NCI-H1930 (cell line): ENCODE measurements at regions not wholly inside any gene's neighbourhood (a gene's known extent, or its start where the extent isn't known, plus 50 kb on each side); places are given as distances from the start of the nearest gene placed in this dataset.

Experiments used
- DNase-seq, 2 experiments: peaks; one replicate each; lab custom pipeline; 2025; lab: John Stamatoyannopoulos, UW

GRCh38 chr2:239467956-239468490, 67.2 kb upstream of the HDAC4 start:
- DNase-seq, result no peak

DNA sequence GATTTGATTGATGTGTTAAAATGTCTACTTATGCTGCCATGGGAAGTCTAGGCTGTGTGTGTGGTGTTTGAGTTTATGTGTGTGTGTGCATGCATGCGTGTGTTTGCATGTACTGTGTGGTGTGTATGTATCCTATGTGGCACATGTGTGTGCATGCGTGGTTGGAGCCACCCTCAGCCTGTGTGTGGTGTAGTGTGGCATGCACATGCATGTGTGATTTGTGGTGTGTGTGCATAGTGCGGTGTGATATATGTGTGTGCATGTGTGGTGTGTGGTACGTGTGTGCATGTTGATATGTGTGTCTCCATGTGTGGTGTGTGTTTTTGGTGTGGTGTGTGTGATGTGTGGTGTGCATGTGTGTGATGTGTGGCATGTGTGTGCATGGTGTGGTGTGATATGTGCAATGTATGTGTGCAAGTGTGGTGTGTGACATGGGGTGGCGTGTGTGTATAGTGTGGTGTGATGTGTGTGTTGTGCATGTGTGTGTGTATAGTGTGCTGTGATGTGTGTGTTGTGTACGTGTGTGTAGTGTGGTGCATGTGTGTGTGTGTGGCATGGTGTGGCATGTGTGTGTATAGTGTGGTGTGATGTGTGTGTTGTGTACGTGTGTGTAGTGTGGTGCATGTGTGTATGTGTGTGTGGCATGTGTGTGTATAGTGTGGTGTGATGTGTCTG, 66.6 kb upstream of the HDAC4 start:
- no peak for DNase-seq

GRCh38 chr2:239466755-239467271, 66.0 kb upstream of the HDAC4 start:
- no peak for DNase-seq

DNA sequence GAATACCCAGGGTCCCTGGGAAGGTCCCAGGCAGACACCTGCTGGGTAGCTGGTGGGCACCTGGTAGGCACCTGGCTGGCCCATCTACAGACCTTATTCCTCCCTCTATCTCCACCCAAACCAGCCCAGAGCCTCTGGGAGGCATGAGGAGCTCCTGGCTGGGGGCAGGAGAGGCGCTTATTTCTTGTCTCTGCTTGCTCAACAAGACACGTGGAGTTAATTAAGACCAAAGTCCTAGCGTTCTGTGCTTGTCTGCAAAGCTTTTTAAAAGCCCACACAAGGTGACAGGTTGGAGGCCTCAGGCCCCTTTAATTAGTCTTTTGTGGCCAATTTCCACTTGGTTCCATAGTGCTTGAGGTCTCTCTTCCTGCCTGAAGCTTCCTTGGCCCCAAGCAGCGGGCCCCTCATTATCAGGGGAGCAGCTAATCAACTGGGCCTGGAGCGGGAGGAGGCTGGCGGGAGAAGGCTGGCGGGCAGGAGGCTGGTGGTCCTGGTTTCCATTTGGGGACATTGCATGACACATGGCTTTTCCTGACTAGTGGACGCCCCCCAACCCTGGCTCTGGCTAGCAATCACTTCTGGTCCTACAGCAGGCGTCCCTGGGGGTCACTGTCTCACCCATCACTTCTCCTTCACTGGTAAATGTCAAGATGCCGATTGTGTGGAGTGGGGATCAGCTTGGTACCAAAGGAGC, 65.4 kb upstream of the HDAC4 start:
- DNase-seq, result no peak

DNA sequence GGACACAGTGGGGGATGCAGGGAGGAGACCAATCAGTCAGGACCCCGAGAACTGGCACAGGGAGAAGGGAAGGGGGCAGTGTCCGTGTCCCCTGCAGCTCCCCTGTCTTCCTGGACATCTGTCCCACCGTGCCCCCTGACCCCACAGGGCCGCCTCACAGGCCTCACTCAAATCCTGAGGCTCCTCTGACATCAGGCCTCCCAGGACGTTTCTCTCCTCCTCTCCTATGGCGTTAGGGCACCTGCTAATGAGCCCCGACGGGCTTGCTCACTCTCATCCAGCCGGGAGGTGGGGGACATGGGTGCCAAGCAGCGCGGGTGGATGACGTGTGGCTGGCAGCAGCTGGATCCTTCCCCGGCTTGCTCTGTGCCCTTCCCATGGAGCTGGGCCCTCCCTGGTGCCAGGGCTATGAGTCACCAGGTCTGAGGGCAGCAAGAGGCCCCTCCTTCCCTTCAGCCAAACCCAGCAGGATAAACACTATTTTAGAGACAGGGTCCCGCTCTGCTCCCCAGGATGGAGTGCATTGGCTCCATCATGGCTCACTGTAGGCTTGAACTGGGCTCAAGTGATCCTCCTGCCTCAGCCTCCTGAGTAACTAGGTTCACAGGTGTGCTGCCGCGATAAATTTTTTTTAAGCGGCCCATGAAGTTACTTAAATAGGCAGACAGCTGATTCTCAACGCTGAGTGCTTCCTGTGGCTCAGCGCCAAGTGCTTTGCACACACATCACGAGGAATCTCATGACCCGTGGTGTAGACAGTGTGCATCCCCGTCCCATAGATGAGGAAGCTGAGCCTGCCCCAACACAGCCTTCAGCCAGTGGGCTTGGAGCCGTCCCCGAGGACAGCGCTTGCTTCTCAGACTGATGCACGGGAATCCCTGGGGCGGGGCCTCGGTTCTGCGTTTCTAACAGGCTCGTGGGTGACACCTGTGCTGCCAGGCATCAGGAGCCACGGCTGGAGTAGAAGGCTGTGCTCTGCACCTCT, 64.5 kb upstream of the HDAC4 start:
- no peak for DNase-seq

- no peak for DNase-seq
Measured at GRCh38 chr2:239464166-239465016, 63.6 kb upstream of the HDAC4 start.

DNA sequence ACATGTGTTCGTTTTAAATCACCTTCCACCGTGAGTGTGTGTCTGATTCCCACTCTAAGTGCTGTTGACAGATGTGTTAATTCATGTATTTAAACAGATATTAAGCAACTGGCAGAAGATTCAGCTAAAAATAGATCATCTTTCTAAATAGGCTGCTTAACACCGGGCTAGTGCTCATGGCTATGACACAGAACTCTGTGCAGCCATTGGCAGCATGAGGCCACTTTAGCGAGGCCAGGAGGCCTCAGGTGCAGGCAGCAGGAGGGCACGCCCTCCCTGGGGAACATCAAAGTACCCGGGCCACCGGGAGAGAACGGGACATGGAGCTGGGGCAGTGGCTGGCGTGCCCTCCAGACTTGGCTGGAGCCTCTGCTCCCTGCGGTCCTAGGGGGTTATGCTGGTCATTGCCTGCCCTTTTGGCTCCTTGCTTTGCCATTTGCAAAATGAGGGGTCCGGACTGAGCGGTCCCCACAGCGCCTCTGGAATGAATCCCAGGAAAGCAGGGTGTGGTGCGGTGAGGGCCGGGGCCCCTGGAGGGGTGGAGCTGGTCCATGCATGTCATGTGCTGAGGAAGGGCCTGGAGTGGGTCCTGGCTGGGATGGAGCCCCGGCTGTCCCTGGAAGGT, 62.8 kb upstream of the HDAC4 start:
- no peak for DNase-seq

DNA sequence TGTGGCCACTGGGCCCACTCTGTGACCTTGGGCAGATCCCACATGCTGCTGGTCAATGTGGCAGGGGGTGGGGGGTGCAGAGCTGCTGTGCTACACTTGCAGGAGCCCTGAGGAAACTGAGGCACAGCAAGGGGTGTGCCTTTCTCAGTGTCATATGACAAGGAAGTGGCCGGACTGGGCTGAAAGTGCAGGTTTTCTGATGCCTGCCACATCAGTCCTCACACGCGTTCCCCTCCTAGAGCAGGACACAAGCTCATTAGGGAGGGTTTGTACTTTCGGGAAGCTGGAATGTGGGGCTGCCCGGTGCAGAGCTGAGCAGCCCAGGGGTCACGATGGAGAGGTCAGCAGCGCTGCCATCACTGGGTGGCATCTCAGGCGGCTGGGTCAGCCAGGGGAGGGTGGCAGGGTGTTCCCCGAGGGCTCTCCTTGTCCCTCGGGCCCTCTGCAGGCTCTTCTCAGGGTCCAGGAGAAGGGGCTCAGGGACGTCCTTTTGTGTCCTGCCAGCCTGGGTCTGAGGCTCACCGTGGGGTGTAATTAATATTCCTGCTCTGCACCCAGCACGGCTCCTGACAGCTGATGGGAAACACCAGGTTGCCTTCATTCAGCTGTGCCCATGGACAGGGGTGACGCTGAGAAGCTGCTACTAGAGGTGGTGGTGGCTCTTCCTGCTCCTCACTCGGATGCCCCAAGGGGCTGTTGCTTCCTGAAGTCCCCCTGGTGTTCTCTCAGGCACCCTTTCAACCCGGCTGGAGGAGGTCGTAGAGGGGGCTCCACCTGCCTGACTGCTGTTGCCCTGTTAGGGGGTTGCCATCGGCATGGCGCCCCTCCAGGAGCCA, 62.1 kb upstream of the HDAC4 start:
- DNase-seq, result no peak

- DNase-seq, result no peak
Measured at GRCh38 chr2:239462191-239462515, 61.3 kb upstream of the HDAC4 start.

DNA sequence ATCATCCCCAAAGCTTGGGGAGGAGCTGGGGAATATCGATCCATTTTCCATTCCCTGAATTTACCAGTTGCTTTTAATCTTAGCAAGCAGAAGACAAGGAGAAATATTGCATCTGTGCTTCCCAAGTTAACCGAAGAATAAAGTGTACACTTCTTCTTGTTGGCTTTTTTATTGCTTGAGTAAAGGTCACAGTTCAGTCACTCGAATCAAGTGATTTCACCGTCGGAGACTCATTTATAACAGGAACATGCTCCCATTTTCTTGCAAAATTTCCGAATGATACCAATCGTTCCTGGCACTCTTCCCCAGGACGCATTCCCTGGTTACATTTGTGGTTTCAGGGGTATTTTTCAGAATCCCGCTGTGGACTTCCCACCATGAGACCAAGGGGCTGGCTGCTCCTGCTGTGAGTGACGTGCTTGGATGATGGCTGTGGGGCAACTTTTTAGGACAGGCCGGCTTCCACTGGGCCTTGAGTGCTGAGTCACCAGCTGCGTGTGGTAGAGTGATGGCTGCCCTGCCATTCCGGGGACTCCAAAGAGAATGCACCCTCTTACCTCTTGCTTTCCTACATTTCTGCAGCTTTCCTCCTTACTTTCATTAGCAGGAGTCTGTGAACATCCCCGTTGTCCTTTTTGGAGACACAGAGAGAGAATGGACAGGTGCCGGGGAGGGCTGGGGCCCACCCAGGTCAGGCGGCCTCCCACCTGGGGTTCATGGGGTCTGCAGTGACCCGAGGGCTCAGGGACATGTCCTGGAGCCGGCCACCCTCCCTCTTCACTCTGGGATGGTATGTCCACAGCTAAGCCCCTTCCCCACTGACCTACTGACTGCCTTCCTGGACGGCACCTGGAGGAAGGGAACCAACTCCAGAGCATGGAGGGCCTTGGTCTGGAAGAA, 60.7 kb upstream of the HDAC4 start:
- DNase-seq, result no peak

- DNase-seq, result no peak
Measured at GRCh38 chr2:239460780-239461179, 60.0 kb upstream of the HDAC4 start.

DNA sequence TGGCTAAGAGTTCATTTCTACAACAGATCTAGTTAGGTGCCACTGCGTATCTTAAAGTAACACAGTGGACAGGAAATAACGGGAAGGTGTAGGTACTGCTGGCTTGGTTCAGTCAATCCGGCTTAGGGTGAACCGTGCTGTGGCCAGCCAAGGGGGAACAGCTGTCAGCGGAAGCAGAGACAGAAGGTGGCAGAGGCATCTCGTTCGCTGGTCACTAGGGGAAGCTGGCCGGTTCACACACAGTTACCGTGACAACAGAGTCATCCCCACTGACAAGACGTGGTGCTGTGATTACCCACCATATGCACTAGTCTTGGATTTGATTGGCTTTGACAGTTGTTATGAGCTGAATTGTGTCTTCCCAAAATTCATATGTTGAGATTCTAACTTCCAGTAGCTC, 58.8 kb upstream of the HDAC4 start:
- no peak for DNase-seq

GRCh38 chr2:239459056-239459455, 58.2 kb upstream of the HDAC4 start:
- DNase-seq, result no peak

GRCh38 chr2:239457586-239458445, 57.0 kb upstream of the HDAC4 start:
- DNase-seq, result no peak

- DNase-seq, result no peak
Measured at GRCh38 chr2:239456940-239457339, 56.1 kb upstream of the HDAC4 start.

DNA sequence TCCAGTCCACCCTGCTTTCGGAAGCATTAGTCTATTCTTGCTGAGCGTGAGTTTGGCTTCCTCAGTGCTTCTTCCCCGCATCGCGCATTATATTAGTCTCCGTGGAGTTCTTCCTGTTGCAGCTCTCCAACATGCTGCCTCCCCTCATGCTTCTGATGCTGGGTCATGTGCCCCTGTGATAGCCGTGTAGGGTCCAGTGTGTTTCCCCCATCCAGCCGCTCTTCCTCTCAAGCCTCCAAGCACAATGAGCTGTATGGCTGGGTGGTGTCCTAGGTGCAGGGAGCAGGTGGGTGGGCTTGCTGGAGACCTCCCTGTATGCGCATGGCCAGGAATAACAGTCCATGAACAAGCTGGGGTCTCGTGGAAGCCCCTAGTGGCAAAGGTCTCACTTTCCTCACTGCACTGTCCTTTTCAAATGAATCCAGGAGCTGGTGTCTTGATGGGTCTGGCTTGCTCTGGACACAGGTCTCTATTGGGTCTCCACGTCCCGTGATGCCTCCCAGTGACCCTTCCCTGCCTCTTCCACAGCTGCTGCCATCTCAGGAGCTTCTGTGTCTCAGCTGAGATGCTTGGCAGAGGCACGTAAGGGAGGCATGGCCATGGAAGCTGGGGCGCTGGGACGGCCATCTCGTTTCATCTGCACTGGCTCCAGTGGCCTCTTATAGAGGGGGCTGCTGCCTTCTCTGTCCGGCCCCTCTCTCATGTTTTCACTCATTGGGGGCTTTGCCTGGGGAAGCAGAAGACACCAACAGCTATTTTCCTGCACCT, 54.8 kb upstream of the HDAC4 start:
- no peak for DNase-seq

- no peak for DNase-seq
Measured at GRCh38 chr2:239454507-239454906, 53.7 kb upstream of the HDAC4 start.
